SH-SY5Y (cell line): ENCODE measurements at regions not wholly inside any gene's neighbourhood (a gene's known extent, or its start where the extent isn't known, plus 50 kb on each side); places are given as distances from the start of the nearest gene placed in this dataset.

ENCODE experiments used
- GATA2 ChIP-seq: IDR thresholded peaks from 2 replicates; pipeline ENCODE4 v1.6.1; 2011; ENCODE audit warnings: mild to moderate bottlenecking, low read depth, low read length
- GATA3 ChIP-seq: IDR thresholded peaks from 2 replicates; pipeline ENCODE4 v1.6.1; 2011; ENCODE audit warnings: low read depth, mild to moderate bottlenecking, low read length, moderate library complexity

DNA sequence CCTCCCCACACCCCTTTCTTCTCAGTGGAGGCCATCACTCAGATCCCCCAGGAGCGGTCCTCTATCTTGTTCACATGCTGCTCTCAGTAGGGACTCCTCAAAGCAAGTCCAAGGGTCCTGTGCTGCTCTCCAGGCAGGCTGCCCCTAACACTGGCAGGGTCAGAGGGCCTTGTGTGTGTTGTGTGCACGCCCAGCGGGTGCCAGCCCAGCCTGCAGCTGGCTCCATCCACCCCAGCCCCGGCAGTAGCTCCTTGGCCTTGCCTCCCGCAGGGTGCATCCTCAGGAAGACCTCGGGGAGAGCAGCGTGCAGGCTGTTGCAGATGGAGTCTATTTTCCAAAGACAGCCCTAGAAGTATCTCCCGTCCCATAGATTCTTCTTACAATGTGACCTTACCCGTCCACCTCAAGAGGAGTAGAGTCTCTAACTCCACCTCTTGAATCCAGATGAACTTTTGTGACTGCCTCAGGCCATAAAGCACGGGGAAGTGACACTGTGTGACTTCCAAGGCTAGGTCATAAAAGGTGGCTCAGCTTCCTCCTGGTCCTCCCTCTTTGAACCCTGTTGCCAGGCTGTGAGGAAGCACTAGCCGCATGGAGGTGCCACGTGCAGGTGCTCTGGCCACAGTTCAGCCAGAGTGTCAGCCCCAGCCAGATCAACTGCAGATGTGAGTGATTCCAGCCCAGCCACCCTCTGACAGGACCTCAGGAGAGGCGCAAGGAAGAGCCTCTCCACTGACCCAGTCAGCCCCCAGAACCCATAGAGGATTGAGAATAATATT is 531.6 kb downstream of the SHQ1 start:
- no peak for TF ChIP-seq GATA2
- no peak for TF ChIP-seq GATA3

DNA sequence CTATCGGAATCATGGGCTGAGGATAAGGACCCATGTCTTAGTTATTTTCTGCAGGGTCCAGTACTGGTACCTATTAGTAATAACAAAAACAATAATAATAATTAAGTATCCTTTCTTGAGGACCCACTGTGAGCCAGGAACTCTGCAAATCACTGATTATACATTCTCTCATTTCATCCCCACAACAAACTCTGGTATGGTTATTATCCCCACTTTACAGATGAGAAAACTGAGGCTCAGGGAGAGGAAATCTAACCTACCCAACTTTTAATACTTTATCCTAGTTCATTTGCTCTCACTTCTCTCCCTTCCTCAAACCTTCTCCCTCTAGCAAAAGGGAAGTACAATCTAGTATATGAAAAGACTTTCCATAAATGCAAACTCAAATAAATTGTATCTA is 528.4 kb upstream of the PROK2 start:
- TF ChIP-seq GATA3 (no peak), GATA2 (no peak)

DNA sequence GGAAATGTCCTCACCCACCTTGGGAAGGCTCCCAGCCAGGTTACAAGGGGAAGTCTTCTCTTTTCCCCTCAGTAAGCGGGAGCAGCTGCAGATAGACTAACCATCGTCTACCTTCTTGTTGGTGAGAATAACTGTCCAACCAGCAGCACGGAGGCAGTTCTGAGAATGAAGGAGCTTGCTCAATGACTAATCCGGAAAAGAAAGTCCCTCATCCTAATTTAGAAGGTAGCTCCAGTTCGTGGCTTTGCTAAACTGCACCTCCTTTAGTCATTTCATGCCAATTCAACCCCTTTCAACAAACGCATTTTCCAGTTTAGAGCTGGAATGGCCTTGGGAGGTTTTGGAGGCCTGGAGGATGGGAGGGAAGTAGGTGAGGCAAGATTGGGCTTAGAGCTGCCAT is 527.4 kb upstream of the PROK2 start:
- TF ChIP-seq GATA3 (no peak), GATA2 (no peak)

DNA sequence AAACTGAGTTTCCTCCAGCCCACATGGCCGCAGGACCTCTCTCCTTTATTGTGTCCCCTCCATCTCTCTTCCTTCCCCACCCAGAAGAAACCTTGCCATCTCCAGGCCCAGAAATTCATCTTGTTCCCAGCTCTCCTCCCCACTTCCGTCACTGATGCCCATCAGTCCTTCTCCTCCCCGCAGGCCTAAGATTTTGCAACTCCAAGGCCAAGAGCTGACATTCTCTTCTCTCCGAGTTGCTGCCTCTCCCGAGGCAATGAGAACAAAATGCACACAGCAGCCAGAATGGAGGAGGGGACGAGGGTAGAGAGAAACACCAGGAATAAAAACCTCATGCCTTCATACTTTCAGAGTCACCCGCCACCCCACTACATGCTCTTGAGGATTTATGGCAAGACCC is 526.5 kb upstream of the PROK2 start:
- no peak for TF ChIP-seq GATA3
- no peak for TF ChIP-seq GATA2

DNA sequence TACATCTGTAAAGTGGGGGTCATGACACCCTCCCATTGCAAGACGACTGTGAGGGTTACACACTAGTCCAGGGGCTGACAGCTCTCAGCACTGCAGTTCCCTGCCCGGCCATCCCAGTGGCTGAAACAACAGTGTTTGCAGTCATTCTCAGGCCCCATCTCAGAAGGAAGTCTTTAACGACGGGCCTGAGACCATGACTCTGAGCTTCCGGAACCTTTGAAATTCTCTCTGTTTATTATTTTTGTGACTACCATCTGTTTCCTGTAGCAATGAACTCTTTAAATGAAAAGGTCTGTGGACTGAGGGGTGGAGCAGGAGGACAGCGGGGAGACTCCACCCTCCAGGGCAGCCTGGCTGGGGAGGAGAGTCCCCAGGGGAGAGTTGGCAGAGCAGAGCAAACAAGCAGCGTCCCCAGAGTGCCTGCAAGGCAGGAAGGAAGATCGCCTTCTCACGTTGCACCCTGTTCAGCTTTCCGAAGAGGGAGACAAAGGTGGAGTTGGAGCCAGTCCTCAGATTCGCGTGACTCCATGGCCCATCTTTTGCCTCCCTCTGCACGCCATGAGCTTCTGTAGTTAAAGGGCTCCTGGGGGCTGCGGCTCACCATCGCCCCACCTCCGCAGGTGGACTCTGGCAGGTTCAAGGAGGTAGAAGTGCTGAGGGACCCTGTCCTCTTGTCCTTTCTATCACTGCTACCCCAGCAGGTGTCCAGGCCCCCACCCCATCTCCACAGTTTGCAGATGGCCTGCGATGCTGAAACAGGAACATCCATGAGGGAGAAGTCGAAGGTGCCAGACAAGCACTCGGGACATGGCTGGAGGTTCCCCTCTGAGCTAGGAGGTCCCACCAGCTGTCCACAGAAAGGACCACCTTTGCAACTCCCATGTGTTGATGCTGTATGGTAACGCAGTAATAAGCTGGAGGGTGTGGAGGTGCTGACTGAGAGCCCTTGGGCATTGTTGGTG is 525.8 kb upstream of the PROK2 start:
- TF ChIP-seq GATA3, result no peak
- no peak for TF ChIP-seq GATA2

DNA sequence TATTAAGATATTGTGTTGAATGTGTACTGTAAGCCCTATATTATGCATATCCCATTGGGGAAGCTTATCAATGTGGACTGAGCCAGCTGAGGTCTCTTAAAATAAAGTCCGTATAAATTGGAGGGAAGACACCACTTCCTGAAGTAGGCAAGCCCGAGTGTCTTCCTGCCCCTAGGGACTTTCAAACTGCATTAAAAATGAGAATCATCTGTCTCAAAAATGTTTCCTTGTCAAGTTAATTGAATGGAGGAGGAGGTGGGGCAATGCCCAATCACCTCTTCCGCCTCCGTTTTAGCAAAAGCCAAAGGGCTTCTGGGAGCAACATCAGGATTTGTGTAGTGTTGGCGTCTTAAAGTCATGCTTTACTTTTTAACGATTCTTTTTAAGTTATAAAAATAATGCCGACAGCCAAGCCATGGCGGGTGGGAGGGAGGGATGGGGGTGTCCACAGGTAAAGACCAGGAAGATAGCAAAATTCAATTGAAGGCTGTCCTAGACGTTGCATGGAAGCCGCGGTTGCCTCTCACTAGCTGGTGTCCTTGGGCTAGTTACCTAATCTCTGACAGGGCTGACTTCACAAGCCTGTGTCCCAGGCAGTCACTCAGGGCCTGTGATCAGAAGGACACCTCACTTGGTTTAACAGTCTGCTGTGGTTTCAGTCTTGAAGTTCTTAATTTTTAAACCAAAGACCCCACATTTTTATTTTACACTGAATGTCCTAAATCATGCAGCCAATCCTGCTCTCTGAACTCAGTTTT is 524.9 kb upstream of the PROK2 start:
- TF ChIP-seq GATA3 (no peak), GATA2 (no peak)

DNA sequence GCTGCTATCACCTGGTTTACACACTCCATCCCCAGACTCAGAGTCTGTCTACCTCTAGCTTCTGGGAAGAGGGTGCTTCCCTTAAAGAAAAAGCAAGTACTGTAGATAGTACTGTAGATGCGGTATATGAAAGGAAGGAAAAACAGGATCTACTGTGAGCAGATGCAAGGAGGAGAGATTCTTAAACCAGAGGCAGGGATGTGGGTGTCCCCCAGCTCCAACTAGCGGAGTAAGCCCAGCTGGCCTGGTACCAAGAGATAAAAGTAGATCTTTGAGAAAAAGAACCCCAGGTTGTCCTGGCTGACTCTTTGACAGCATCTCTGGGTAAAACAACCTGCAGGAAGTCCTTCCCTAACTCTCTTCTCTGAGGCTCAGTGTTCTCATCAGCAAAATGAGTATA is 523.7 kb upstream of the PROK2 start:
- TF ChIP-seq GATA2, result no peak
- TF ChIP-seq GATA3, result no peak

DNA sequence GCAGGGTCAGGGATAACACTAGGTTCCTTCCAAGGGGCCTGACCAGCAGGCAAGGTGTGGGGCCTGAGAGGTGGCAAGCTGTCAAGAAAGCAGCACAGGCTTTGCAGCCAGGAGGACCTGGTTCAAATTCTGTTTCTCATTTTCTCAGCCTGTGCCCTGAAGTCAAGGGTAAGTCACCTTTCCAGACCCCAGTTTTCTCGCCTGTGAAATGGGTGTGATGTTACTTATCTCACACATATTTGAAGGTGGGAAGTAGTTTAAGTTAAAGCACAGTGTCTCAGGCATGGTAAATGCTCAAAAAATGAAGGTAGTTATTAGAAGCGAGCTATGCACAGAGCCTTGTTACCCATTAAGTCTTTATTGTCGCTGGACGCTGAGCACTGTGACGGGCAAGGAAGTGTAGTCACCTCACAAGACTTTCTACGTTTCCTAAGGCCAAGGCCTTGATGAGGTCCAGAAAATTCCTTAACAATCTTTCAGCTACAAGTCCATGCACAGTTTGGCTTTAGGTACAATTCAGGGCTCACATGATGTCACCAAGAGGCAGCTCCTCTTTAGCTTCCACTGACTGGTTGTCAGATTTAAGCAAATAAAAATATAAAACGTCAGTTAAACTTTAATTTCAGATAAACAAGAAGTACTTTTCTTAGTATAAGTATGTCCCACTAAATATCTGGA is 522.6 kb upstream of the PROK2 start:
- no peak for TF ChIP-seq GATA3
- no peak for TF ChIP-seq GATA2

DNA sequence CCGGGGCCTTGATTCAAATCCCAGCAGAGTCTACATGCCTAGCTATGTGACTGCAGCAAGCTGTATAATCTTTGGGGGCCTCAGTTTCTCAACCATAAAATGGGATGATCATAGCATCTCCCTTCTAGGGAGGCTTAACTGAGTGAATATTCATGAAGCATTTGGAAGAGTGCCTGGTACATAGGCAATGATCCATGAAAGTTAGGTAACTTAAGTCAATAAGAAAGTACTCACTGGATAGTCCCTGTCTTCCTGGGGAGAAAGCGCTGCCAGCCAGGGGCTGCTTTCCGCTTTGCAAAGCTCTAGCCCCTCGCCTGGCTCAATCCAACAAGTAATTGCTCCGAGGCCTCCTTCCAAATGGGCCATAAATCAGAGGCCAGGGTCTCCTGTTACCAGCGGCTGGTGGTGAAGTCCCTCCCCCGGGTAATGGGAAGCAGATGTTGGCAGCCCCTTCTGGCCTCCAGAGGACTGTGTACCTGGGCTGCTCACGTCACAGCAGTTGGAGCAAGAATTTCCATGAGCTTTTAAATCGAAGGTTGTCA is 521.9 kb upstream of the PROK2 start:
- TF ChIP-seq GATA2 (no peak), GATA3 (no peak)

DNA sequence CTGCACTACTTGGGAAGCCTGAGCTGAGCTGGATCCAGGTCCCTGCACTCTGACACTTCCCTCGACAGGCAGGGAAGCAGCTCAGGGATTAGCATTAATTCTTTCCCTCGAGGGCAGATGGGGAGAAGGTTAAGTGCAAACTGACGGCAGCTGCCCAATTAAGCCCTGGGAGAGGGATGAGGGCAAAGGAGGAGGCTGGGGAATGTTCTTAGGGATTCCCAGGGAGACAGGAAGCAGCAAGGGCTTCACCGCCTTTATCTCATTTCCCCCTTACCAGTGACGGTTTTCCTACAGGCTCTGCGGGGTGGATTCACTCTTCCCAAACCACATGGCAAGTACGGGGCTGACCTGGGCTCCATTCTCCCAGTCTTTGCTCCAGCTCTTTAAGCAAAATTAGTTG is 519.0 kb upstream of the PROK2 start:
- TF ChIP-seq GATA3, result no peak
- TF ChIP-seq GATA2, result no peak; the same call in 1 of the 2 replicates

DNA sequence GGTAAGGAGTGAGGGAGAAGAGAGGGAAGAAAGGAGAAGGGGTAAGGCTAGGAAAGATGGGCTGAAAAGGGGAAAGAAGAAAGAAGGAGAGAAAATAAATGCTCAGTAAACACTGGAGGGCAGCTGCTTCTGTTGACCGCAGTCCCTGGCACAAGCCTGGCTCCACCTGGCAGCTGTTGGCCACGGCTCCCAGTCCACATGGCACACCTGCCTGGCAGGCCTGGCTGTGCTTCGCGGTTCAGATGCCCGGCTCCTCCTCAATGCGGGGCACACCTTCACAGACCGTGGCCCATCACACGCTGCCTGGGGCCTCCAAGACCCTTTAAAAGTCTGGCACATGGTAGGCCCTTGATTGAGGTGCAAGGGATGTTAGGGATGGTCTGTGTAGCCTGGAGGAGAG is 516.8 kb upstream of the PROK2 start:
- TF ChIP-seq GATA3, result no peak
- TF ChIP-seq GATA2, result no peak

DNA sequence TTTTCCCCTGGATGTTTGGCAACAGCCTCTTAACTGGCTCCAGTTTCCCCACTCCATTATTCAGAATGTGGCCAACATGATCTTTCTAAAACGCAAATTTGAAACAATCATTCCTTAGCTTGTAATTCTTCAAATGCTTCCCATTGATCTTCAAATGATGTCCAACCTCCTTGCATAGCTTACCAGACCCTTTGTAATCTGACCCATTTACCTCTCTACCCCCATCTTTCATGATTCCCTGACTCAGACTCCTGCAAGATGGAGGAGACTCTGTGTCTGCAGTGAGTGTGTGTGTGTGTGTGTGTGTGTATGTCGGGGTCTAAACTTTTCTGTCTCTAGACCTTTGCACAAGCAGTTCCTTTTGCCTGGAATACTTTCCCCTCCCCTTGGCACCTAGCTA is 515.7 kb upstream of the PROK2 start:
- no peak for TF ChIP-seq GATA2
- TF ChIP-seq GATA3, result no peak

DNA sequence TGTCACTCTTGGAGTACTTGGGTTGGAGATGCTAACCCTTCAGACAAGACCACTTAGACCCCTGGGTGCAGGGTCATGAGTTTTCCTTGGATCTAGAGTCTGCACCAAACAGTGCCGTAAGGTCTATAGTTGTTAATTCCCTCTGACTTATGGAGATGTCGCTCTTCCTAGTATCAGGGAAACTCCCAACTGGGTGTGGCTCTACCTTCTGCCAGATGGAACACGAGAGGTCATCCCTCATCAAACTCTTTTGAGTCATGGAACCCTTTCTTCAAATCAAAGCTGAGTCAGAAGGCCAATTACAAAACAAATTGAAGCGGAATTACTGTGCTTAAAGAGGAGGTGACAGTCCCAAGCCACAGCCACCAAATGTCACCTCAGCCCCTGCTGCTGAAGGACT is 514.9 kb upstream of the PROK2 start:
- TF ChIP-seq GATA3 (no peak), GATA2 (no peak)
